ENCODE measurements at regions not wholly inside any gene's neighbourhood (a gene's known extent, or its start where the extent isn't known, plus 50 kb on each side); places are given as distances from the start of the nearest gene placed in this dataset.

GRCh38 chr2:8436585-8436984 lies 245.3 kb upstream of the ID2 start:
- TF ChIP-seq CTCF (IDR thresholded peaks at IDR 0.05 in 4 of 5, conservative IDR thresholded peaks at IDR 0.05 in 1 of 5) (no peak), POLR2A (IDR thresholded peaks at IDR 0.05) (no peak)
